ENCODE measurements at regions not wholly inside any gene's neighbourhood (a gene's known extent, or its start where the extent isn't known, plus 50 kb on each side); places are given as distances from the start of the nearest gene placed in this dataset.
A peak's percentile ranks its signal among the peaks of the same experiment; 100 is the strongest.

DNA sequence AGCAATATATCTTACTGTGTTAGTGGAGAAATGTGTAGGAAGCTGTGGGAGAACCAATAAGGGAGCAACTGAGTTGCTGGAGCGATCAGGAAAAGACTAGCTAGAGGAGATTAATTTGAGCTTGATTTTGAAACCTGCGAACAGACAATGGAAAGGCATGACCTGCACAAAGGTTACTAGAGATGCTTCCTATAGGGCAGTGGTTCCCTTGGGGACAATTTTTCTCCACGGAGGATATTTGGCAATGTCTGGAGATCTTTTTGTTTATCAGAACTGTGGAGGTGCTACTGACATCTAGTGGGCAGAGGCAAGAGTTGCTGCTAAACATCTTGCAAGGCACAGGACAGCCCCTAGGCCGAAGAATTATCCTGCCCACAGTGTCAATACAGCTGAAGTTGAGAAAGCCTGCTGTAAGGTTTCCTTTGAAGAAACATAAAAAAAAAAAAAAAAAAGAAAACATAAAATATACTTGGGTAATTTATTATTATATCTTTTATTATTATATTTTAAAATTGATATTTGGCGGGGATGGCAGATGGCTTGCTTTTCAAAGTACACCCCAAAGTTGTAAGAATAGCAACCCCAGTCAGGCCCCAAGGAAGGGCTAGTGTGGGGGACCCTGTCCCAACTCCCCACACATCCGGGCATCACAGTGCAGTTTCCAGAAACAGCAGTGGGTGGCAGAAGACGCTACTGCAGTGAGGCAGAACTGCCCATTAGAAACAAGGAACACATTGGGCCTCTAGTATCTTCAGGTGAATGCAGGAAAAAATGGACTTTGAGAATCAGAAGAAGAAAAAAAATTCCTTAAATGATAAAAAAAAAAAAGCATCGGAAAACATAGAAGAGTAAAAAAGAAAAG lies 481.6 kb downstream of the SH2D4B start:
- peak; percentile 52 for DNase-seq
- Histone ChIP-seq H3K27me3 (ENCODE audit: insufficient read depth, low read depth, severe bottlenecking) (no peaks in the 10 kb centered on the region), H3K36me3 (no peaks in the 10 kb centered on the region), H3K27ac (no peak overlapping the region), H3K4me3 (ENCODE audit: low read depth, low read length) (no peak overlapping the region), H3K9me3 (ENCODE audit: severe bottlenecking) (no peaks in the 10 kb centered on the region)
- TF ChIP-seq CTCF (IDR thresholded peaks at IDR 0.05; ENCODE audit: low read depth, low read length) = peak; percentile 78

DNA sequence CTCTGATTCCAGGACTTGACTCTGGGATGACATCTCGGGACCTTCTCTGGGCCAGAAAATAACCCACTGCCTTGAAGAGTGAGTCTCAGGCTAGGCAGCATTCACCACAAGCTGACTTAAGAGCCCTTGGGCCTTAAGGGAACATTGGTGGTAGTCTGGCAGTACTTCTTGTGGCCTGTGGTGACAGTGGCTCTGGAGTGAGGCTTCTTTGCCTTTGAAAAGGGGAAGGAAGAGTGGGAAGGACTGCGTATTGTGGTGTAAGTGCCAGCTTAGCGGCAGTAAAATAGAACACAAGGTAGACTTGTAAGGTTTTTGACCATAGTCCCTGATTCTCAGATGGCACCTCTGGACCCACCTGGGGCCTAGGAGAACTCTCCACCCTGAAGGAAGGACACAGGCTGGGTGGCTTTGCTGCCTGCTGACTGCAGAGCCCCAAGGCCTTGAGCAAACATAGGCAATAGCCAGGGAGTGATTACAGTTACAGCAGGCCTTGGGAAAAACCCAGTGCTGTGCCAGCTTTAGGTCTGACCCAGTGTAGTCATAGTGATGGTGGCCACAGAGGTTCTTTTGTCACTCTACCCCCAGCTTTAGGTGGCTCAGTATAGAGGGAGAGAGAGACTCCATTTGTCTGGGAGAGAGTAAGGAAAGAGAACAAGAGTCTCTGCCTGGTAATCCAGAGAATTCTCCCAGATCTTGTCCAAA lies 483.9 kb downstream of the SH2D4B start:
- Histone ChIP-seq H3K9me3 (ENCODE audit: severe bottlenecking) (no peaks in the 10 kb centered on the region), H3K4me3 (ENCODE audit: low read depth, low read length) (no peak overlapping the region), H3K36me3 (no peaks in the 10 kb centered on the region), H3K27ac (no peak overlapping the region), H3K27me3 (ENCODE audit: insufficient read depth, low read depth, severe bottlenecking) (no peaks in the 10 kb centered on the region)
- no peak for DNase-seq
- TF ChIP-seq CTCF (IDR thresholded peaks at IDR 0.05; ENCODE audit: low read depth, low read length) = no peak

- DNase-seq = no peak
- Histone ChIP-seq H3K9me3 (ENCODE audit: severe bottlenecking) (no peaks in the 10 kb centered on the region), H3K4me3 (ENCODE audit: low read depth, low read length) (no peak overlapping the region), H3K27ac (no peak overlapping the region), H3K36me3 (no peaks in the 10 kb centered on the region), H3K27me3 (ENCODE audit: insufficient read depth, low read depth, severe bottlenecking) (no peaks in the 10 kb centered on the region)
- no peak for TF ChIP-seq CTCF (IDR thresholded peaks at IDR 0.05; ENCODE audit: low read depth, low read length)
Measured at GRCh38 chr10:81026591-81026990, 488.9 kb downstream of the SH2D4B start.

- Histone ChIP-seq H3K27me3 (ENCODE audit: insufficient read depth, low read depth, severe bottlenecking) (no peaks in the 10 kb centered on the region), H3K4me3 (ENCODE audit: low read depth, low read length) (no peak overlapping the region), H3K36me3 (no peaks in the 10 kb centered on the region), H3K9me3 (ENCODE audit: severe bottlenecking) (no peaks in the 10 kb centered on the region), H3K27ac (no peak overlapping the region)
- no peak for DNase-seq
- TF ChIP-seq CTCF (IDR thresholded peaks at IDR 0.05; ENCODE audit: low read depth, low read length) = no peak
Measured at GRCh38 chr10:81027223-81027622, 489.5 kb downstream of the SH2D4B start.

DNA sequence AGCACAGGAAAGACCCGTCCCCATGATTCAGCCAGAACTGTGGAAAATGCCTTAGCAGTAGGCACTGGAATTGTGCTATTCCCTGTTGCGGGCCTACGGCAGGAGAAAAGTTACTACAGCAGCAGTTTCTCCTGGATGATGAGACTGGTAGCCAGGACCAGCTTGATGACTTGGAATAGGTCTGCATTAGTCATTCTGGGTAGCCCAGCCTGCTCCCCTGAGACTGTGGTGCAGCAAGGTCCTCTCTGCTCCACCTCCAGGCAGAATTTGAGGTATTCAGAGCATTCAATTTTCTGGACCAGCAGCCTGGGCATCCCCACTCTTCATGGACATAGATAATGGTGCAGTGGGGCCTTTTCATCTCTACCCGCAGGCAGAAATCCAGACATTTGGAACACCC lies 490.0 kb downstream of the SH2D4B start:
- H3K27me3 ChIP-seq (ENCODE audit: insufficient read depth, low read depth, severe bottlenecking) = no peaks in the 10 kb centered on the region
- H3K9me3 ChIP-seq (ENCODE audit: severe bottlenecking) = no peaks in the 10 kb centered on the region
- no peak overlapping the region for H3K4me3 ChIP-seq (ENCODE audit: low read depth, low read length)
- H3K36me3 ChIP-seq = no peaks in the 10 kb centered on the region
- no peak overlapping the region for H3K27ac ChIP-seq
- DNase-seq = no peak
- TF ChIP-seq CTCF (IDR thresholded peaks at IDR 0.05; ENCODE audit: low read depth, low read length) = no peak
